Stomach (tissue), 4 donors: ENCODE measurements at regions not wholly inside any gene's neighbourhood (a gene's known extent, or its start where the extent isn't known, plus 50 kb on each side); places are given as distances from the start of the nearest gene placed in this dataset.

Source experiments
- CTCF ChIP-seq, 7 experiments: fragments of 450-650 bp in 4 of 7; fragments of 200-600 bp in 3 of 7; sonication (generic) in 3 of 7; IDR thresholded peaks; one replicate each; pipeline ENCODE4 v1.5.1; 2016 to 2019; ENCODE audit warnings: antibody characterized with exemption in 7 of 7, control low read depth in 2 of 7, mild to moderate bottlenecking in 1 of 7
- EP300 ChIP-seq: sonication (generic); formaldehyde crosslinking; IDR thresholded peaks from one replicate; pipeline ENCODE4 v1.6.1; 2017; ENCODE audit warnings: antibody characterized with exemption
- POLR2A ChIP-seq, 4 donors: fragments of 450-650 bp; IDR thresholded peaks; one replicate each; pipeline ENCODE4 v1.6.1; 2016; ENCODE audit warnings: antibody characterized with exemption in 4 of 4, control low read depth in 2 of 4, mild to moderate bottlenecking in 1 of 4, moderate library complexity in 1 of 4
- POLR2AphosphoS5 ChIP-seq, 3 donors: sonication (generic); formaldehyde crosslinking; IDR thresholded peaks; one replicate each; pipeline ENCODE4 v1.6.1; 2016; ENCODE audit warnings: antibody characterized with exemption in 3 of 3

- TF ChIP-seq CTCF (IDR thresholded peaks at IDR 0.05) (no peak), POLR2A (IDR thresholded peaks at IDR 0.05) (no peak), EP300 (no peak), POLR2AphosphoS5 (IDR thresholded peaks at IDR 0.05) (no peak)
These were observed 205.8 kb downstream of the ARL6IP6 start for GRCh38 chr2:152924219-152924618.
